Dendritic cell treated with granulocyte-macrophage colony-stimulating factor and Interleukin-4, amounts not matched to agents 40 ng/mL and 50 ng/mL, for 4 days (primary cell): ENCODE measurements at regions not wholly inside any gene's neighbourhood (a gene's known extent, or its start where the extent isn't known, plus 50 kb on each side); places are given as distances from the start of the nearest gene placed in this dataset.

Experiments used
- H3K27ac Mint-ChIP-seq: one replicate; pipeline ENCODE4 v1.8.0; 2022; ENCODE audit warnings: mild to moderate bottlenecking, mixed read lengths
- H3K27me3 Mint-ChIP-seq: one replicate; pipeline ENCODE4 v1.8.0; 2022; ENCODE audit warnings: mild to moderate bottlenecking, mixed read lengths
- H3K36me3 Mint-ChIP-seq: one replicate; pipeline ENCODE4 v1.8.0; 2022; ENCODE audit warnings: low read depth, mixed read lengths
- H3K4me1 Mint-ChIP-seq: one replicate; pipeline ENCODE4 v1.8.0; 2022; ENCODE audit warnings: low read depth, mixed read lengths
- H3K4me3 Mint-ChIP-seq: one replicate; pipeline ENCODE4 v1.8.0; 2022; ENCODE audit warnings: mild to moderate bottlenecking, moderate library complexity, mixed read lengths
- H3K9me3 Mint-ChIP-seq: one replicate; pipeline ENCODE4 v1.8.0; 2022; ENCODE audit warnings: mixed read lengths
- intact Hi-C: fragments of 100-400 bp; cut with micrococcal nuclease; formaldehyde crosslinking; loops from one replicate; pipeline ENCODE4 v1.15.0; 2022

- intact Hi-C loops, result no loop called here
- no peak overlapping the region for H3K4me3 Mint-ChIP-seq
- H3K4me1 Mint-ChIP-seq, result peaks cover 15% of the 10 kb centered on the region
- H3K36me3 Mint-ChIP-seq, result no peaks in the 10 kb centered on the region
- peaks cover 30% of the 10 kb centered on the region for H3K27me3 Mint-ChIP-seq
- no peaks in the 10 kb centered on the region for H3K9me3 Mint-ChIP-seq
- no peak overlapping the region for H3K27ac Mint-ChIP-seq
These were observed 52.1 kb upstream of the KAZN start for GRCh38 chr1:14546416-14546815.
